OCI-LY7 (cell line): ENCODE measurements at regions not wholly inside any gene's neighbourhood (a gene's known extent, or its start where the extent isn't known, plus 50 kb on each side); places are given as distances from the start of the nearest gene placed in this dataset.

ENCODE experiments used
- CTCF ChIP-seq: fragments of 200-600 bp; sonication (generic); conservative IDR thresholded peaks from 2 replicates; pipeline ENCODE4 v1.5.1; 2014; ENCODE audit warnings: mild to moderate bottlenecking, antibody characterized with exemption, low read length, moderate library complexity, mixed read lengths
- EZH2phosphoT487 ChIP-seq: fragments of 200-600 bp; sonication (generic); IDR thresholded peaks from 2 replicates; pipeline ENCODE4 v1.6.1; 2018; ENCODE audit warnings: low read depth, borderline replicate concordance, mild to moderate bottlenecking, mixed run types, antibody characterized with exemption, low read length, moderate library complexity, mixed read lengths

GRCh38 chr17:74087002-74087585 lies 116.4 kb upstream of the RPL38 start:
- TF ChIP-seq CTCF, result no peak
- TF ChIP-seq EZH2phosphoT487, result no peak
